Tibial nerve (tissue), 4 donors: ENCODE measurements at regions not wholly inside any gene's neighbourhood (a gene's known extent, or its start where the extent isn't known, plus 50 kb on each side); places are given as distances from the start of the nearest gene placed in this dataset.
"Not testable (repeated sequence)": the region's sequence is repeated elsewhere in the genome, so short reads cannot be mapped to it uniquely, and the experiment has no call there.

Experiments used
- DNase-seq, 2 donors: peaks; one replicate each; pipeline ENCODE4 v3.0.0-alpha.2; 2019; ENCODE audit warnings: low spot score in 2 of 2
- H3K27ac ChIP-seq, 4 donors: fragments of 200-600 bp; sonication (generic) in 3 of 4; one replicate each; pipeline ENCODE4 v1.5.1; 2017 to 2019; ENCODE audit warnings: mild to moderate bottlenecking in 1 of 4
- H3K27me3 ChIP-seq, 2 donors: fragments of 200-600 bp; sonication (generic) in 1 of 2; one replicate each; pipeline versions ENCODE4 v1.5.1 to v1.6.0; 2017 to 2019
- H3K36me3 ChIP-seq, 3 donors: fragments of 200-600 bp; sonication (generic); one replicate each; pipeline ENCODE4 v1.5.1; 2018 to 2019
- H3K4me1 ChIP-seq, 4 donors: fragments of 200-600 bp; sonication (generic) in 3 of 4; one replicate each; pipeline ENCODE4 v1.5.1; 2017 to 2019
- H3K4me3 ChIP-seq, 4 donors: fragments of 200-600 bp; sonication (generic) in 3 of 4; one replicate each; pipeline ENCODE4 v1.5.1; 2017 to 2019; ENCODE audit warnings: mild to moderate bottlenecking in 1 of 4, moderate library complexity in 1 of 4
- H3K9me3 ChIP-seq, 4 donors: fragments of 200-600 bp; sonication (generic) in 3 of 4; one replicate each; pipeline ENCODE4 v1.5.1; 2017 to 2019
- EP300 ChIP-seq, 2 donors: sonication (generic); formaldehyde crosslinking; IDR thresholded peaks; one replicate each; pipeline ENCODE4 v1.6.1; 2017; ENCODE audit warnings: antibody characterized with exemption in 2 of 2, mild to moderate bottlenecking in 1 of 2
- POLR2A ChIP-seq, 2 donors: fragments of 450-650 bp; IDR thresholded peaks; one replicate each; pipeline ENCODE4 v1.6.1; 2017; ENCODE audit warnings: antibody characterized with exemption in 2 of 2, mild to moderate bottlenecking in 2 of 2, moderate library complexity in 2 of 2
- WGBS, 2 donors: methylation state at CpG; one replicate each; pipeline ENCODE4 v1.1.5; 2018; 5-methylcytosine and 5-hydroxymethylcytosine counted together
- TF ChIP-seq, protein P1 (sequence below), 5 experiments: fragments of 200-600 bp in 3 of 5; fragments of 450-650 bp in 2 of 5; sonication (generic) in 3 of 5; IDR thresholded peaks; one replicate each; pipeline ENCODE4 v1.5.1; 2016 to 2019; ENCODE audit warnings: antibody characterized with exemption in 5 of 5, mild to moderate bottlenecking in 3 of 5, moderate library complexity in 2 of 5

DNA sequence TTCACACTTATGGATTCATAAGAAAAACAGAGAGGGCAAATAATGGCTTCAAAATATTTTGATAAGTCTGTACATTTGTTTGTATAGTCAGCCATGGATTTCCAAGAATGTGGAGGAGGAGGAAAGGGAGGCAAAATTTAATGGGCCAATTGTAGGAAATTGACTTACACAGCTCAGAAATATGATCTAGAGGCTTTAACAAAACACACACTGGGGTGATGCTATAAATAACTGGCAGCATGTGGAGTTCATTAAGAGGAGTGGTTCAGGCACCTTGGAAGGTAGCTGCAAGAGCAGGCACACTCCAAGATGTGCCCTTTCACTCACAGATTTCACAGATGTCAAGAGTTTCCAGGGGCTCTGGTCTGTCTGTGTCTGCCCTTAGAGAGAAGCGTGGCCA, 193.4 kb upstream of the RASGRP1 start:
- TF ChIP-seq POLR2A (IDR thresholded peaks at IDR 0.05): no peak
- TF ChIP-seq EP300 (IDR thresholded peaks at IDR 0.05): no peak
- TF ChIP-seq, protein P1, sequence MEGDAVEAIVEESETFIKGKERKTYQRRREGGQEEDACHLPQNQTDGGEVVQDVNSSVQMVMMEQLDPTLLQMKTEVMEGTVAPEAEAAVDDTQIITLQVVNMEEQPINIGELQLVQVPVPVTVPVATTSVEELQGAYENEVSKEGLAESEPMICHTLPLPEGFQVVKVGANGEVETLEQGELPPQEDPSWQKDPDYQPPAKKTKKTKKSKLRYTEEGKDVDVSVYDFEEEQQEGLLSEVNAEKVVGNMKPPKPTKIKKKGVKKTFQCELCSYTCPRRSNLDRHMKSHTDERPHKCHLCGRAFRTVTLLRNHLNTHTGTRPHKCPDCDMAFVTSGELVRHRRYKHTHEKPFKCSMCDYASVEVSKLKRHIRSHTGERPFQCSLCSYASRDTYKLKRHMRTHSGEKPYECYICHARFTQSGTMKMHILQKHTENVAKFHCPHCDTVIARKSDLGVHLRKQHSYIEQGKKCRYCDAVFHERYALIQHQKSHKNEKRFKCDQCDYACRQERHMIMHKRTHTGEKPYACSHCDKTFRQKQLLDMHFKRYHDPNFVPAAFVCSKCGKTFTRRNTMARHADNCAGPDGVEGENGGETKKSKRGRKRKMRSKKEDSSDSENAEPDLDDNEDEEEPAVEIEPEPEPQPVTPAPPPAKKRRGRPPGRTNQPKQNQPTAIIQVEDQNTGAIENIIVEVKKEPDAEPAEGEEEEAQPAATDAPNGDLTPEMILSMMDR (IDR thresholded peaks at IDR 0.05): no peak
- 59 to 93% methylated on average over 1 of the region's 1 CpG for WGBS, 2 donors
- Histone ChIP-seq H3K27me3 (no peaks in the 10 kb centered on the region), H3K4me1 (no peaks in the 10 kb centered on the region), H3K4me3 (no peak overlapping the region), H3K9me3 (no peaks in the 10 kb centered on the region), H3K27ac (no peak overlapping the region), H3K36me3 (no peaks in the 10 kb centered on the region)
- DNase-seq: no peak

DNA sequence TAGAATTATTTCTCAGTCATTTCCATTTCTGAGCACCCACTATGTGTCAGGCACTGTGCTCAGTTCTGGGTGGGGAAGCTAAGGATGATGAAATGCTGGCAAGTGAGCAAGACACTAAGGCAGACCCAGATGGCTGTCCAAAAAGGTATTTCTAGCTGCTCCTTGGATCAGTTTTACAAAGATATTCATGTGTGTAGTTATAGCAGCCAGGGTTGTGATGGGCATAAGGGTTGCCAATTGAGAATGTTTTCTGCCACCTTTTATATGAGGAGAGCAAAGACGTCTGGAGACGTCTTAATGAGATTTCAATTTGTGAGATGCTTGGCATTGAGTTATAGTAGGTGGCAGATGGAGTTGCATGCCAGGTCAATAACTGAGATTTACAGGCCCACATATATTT, 197.1 kb upstream of the RASGRP1 start:
- Histone ChIP-seq H3K4me1 (no peaks in the 10 kb centered on the region), H3K27me3 (no peaks in the 10 kb centered on the region), H3K36me3 (no peaks in the 10 kb centered on the region), H3K4me3 (no peak overlapping the region), H3K9me3 (no peaks in the 10 kb centered on the region), H3K27ac (no peak overlapping the region)
- DNase-seq: no peak
- WGBS, 2 donors: 86 to 91% methylated on average over 2 of the region's 2 CpGs
- TF ChIP-seq EP300 (IDR thresholded peaks at IDR 0.05) (no peak), POLR2A (IDR thresholded peaks at IDR 0.05) (no peak)
- TF ChIP-seq, protein P1 (IDR thresholded peaks at IDR 0.05): no peak

DNA sequence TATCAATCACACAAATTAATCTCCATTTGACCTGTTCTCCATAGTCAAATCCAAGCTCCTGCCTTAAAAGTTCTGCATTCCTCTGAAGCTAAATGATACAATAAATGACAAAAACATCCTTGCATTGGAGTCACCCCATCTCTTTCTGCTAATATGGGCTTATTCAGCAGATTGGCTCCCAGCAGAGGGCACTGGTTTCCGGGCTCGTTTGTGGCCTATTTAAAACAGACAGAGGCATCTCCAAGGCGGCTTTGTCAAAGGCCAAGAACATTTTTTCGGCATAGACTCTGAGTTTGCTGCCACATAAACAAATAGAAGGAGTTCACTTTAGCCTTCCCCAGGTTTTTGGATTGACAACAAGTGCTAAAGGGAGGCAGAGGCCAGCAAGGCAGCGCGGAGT, 204.4 kb upstream of the RASGRP1 start:
- Histone ChIP-seq H3K27me3 (no peaks in the 10 kb centered on the region), H3K27ac (peak overlapping the region in 1 of 4 donors; percentile 32), H3K9me3 (no peaks in the 10 kb centered on the region), H3K4me1 (no peaks in the 10 kb centered on the region), H3K36me3 (no peaks in the 10 kb centered on the region), H3K4me3 (no peak overlapping the region)
- peak; percentile 32 to 64 for DNase-seq
- TF ChIP-seq POLR2A (IDR thresholded peaks at IDR 0.05) (no peak), EP300 (IDR thresholded peaks at IDR 0.05) (no peak)
- TF ChIP-seq, protein P1 (IDR thresholded peaks at IDR 0.05): peak in 2 of 5 experiments; percentile 18 to 34
- WGBS, 2 donors: 37 to 41% methylated on average over 6 of the region's 6 CpGs

DNA sequence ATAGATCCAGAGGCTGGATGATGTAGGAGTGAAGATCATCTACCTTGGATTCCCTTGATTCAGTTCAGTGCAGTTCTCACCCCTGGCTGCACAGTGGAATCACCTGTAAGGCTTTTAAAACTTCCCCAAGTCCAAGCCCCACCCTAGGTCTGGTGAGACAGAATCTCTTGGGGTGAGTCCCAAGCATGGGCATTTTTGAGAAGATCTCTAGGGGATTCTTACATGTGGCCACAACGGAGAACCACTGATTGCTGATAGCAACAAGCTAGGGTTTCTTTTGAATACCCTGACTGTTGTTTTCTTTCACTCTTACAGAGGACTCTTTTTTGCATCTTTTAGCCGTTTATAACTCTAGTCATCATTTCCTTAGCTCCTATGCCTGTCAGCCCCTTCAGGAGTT, 204.9 kb upstream of the RASGRP1 start:
- TF ChIP-seq POLR2A (IDR thresholded peaks at IDR 0.05) (no peak), EP300 (IDR thresholded peaks at IDR 0.05) (no peak)
- TF ChIP-seq, protein P1 (IDR thresholded peaks at IDR 0.05): no peak
- H3K4me1 ChIP-seq: no peaks in the 10 kb centered on the region
- WGBS, 2 donors: 37 to 47% methylated on average over 2 of the region's 2 CpGs
- peak overlapping the region in 1 of 4 donors; percentile 32 for H3K27ac ChIP-seq
- no peak overlapping the region for H3K4me3 ChIP-seq
- no peaks in the 10 kb centered on the region for H3K27me3 ChIP-seq
- no peak for DNase-seq
- H3K9me3 ChIP-seq: no peaks in the 10 kb centered on the region
- no peaks in the 10 kb centered on the region for H3K36me3 ChIP-seq

DNA sequence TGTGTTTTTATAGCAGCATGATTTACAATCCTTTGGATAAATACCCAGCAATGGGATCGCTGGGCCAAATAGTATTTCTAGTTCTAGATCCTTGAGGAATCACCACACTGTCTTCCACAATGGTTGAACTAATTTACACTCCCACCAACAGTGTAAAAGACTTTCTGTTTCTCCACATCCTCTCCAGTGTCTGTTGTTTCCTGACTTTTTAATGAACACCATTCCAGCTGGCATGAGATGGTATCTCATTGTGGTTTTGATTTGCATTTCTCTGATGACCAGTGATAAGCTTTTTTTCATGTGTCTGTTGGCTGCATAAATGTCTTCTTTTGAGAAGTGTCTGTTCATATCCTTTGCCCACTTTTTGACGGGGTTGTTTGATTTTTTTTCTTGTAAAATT, 209.5 kb upstream of the RASGRP1 start:
- H3K4me1 ChIP-seq, DNase-seq, H3K4me3 ChIP-seq, H3K27ac ChIP-seq, H3K9me3 ChIP-seq, H3K27me3 ChIP-seq, H3K36me3 ChIP-seq: not testable (repeated sequence)
- 84 to 92% methylated on average over 2 of the region's 2 CpGs for WGBS, 2 donors

DNA sequence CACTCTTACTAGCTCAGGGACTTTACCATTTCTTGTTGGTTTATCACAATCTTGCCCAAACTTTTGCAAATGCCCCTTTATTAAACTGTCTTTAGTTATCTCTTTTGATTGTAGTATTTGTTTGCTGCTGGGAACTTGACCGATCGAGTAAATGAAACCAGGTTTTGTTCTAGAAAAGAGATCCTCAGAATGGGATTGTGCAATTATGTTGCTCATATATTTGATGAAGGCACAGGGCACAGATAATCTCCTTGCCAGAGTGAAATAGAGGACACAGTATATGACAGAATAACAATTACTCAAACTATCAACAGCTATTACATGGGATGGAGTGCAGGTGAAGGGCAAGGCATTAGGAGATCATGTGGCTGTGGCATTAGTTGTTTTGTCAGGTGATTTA, 216.6 kb upstream of the RASGRP1 start:
- TF ChIP-seq EP300 (IDR thresholded peaks at IDR 0.05): no peak
- TF ChIP-seq, protein P1 (IDR thresholded peaks at IDR 0.05): no peak
- TF ChIP-seq POLR2A (IDR thresholded peaks at IDR 0.05): no peak

More for the DNA sequence above, 216.6 kb upstream of the RASGRP1 start:
- H3K27me3 ChIP-seq: no peaks in the 10 kb centered on the region
- DNase-seq: no peak
- no peak overlapping the region for H3K4me3 ChIP-seq
- no peaks in the 10 kb centered on the region for H3K4me1 ChIP-seq
- H3K36me3 ChIP-seq: no peaks in the 10 kb centered on the region
- H3K9me3 ChIP-seq: no peaks in the 10 kb centered on the region
- 75 to 93% methylated on average over 2 of the region's 2 CpGs for WGBS, 2 donors
- no peak overlapping the region for H3K27ac ChIP-seq
